SW480 (cell line): ENCODE measurements at regions not wholly inside any gene's neighbourhood (a gene's known extent, or its start where the extent isn't known, plus 50 kb on each side); places are given as distances from the start of the nearest gene placed in this dataset.
"Not testable (repeated sequence)": the region's sequence is repeated elsewhere in the genome, so short reads cannot be mapped to it uniquely, and the experiment has no call there.

Source experiments
- DNase-seq: peaks from one replicate; pipeline ENCODE4 v3.0.0-alpha.2; 2016; ENCODE audit warnings: low spot score

DNA sequence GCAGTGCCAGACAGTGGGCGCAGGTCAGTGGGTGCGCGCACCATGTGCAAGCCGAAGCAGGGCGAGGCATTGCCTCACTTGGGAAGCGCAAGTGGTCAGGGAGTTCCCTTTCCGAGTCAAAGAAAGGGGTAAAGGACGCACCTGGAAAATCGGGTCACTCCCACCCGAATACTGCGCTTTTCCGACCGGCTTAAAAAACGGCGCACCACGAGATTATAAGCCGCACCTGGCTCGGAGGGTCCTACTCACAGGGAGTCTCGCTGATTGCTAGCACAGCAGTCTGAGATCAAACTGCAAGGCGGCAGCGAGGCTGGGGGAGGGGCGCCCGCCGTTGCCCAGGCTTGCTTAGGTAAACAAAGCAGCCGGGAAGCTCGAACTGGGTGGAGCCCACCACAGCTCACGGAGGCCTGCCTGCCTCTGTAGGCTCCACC is 77.9 kb downstream of the NR4A2 start:
- not testable (repeated sequence) for DNase-seq

GRCh38 chr2:156253765-156254164 is 78.8 kb downstream of the NR4A2 start:
- no peak for DNase-seq

DNA sequence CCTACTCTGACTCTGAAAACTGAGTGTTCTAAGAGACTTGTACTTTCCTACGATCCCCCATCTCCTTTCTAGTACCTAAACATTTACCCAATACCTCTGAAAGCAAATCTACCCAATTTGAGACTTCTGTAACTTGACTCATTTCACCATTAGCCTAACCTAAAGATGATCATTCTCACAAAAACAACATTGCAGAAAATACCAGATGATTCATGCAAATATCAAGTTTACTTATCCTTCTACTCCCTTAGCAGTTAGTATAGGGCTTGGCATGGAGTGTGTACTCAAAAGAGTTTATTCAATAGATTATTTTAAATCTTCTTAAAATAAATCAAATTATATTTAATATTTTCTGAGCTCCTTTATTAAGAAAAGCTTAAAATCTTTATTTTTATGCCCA is 89.6 kb downstream of the NR4A2 start:
- no peak for DNase-seq

- DNase-seq, result no peak
Observed at GRCh38 chr2:156237558-156237957, 95.0 kb downstream of the NR4A2 start.

DNA sequence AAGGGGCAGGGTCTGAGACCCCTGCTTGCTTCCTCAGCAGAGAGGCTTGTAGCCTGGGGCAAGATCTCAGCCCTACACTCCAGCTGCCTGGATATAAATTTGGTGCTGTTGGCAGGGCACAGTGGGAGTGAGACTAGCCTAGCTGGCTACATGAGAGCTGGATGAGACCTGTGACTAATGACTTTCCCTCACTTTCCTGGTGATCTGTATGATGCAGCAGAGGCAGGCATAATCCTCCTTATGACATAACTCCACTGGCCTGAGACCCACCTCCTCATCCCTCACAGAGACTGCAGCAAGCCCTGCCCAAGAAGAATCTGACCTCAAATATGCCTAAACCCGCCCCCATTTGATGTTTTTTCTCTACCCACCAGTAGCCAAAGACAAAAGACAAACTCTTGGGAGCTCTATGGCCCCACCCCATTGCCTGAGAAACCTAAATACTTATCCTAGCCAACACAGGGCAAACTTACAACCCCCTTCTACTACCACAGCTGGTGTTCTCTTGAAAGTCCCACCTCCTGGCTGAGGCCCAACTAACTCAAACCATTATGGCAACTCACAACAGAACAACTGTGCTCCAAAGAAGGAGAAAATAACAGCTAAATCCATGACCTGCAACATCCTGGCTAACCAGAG is 102.7 kb downstream of the NR4A2 start:
- DNase-seq, result peak; percentile 1

- DNase-seq, result not testable (repeated sequence)
Observed at GRCh38 chr2:156223328-156223727, 109.2 kb downstream of the NR4A2 start.

DNA sequence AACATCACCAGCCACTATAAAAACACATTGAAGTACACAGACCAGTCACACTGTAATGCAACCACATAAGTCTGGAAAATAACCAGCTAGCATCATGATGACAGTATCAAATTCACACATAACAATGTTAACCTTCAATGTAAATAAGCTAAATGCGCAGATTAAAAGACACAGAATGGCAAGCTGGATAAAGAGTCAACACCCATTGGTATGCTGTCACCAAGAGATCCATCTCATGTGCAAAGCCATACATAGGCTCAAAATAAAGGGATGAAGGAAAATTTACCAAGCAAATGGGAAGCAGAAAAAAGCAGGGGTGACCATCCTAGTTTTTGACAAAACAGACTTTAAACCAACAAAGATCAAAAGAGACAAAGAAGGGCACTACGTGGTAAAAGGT is 110.8 kb downstream of the NR4A2 start:
- no peak for DNase-seq

GRCh38 chr2:156219491-156220100 is 112.9 kb downstream of the NR4A2 start:
- DNase-seq, result no peak

GRCh38 chr2:156215656-156216055 is 116.9 kb downstream of the NR4A2 start:
- DNase-seq, result no peak

DNA sequence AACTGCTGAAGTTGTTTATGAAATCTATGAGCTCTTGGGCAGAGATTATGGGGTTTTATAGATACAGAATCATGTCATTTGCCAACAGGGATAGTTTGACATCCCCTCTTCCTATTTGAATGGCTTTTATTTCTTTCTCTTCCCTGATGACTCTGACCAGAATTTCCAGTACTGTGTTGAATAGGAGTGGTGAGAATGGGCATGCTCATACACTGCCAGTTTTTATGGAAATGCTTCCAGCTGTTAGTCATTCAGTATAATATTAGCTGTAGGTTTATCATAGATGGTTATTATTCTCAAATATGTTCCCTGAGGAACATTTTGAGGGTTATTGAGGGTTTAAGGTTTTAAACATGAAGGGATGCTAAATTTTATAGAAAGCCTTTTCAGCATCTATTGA is 121.2 kb downstream of the NR4A2 start:
- DNase-seq, result no peak

DNA sequence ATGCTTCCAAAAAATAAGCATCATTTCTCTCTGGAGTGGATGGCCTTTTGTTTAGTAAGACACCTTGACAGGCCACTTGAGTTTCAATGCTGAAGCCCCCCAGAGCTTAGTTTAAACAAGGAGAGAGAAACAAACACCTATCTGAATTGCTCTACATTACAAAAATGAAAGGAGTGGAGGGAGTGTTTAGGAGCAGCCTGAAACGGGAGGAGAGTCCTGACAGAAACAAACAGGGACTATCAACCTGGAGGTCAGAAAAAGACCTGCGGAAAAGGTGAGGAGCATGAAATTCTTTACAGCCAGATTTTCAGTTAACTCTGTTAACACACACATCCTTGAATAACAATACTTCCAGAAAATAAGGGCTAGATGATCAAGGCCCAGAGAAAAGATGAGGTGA is 126.2 kb downstream of the NR4A2 start:
- no peak for DNase-seq

DNA sequence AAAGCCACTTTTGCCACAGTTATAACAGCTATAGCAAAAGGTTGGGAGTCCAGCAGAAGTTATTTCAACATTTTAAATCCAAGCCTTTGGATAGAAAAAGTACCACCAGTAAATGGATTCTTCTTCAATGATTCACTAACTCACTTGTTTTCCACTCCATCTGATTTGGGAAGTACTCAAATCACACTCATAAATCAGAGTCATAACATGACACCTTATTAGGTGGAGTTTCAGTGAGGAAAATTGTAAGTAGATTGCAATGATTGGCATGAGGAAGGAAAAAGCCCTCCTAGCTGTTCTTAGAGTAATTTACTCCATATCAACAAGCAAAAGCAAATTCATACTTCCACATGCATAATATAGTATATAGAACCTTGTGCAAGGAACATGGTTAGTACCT is 132.9 kb downstream of the NR4A2 start:
- DNase-seq, result no peak

DNA sequence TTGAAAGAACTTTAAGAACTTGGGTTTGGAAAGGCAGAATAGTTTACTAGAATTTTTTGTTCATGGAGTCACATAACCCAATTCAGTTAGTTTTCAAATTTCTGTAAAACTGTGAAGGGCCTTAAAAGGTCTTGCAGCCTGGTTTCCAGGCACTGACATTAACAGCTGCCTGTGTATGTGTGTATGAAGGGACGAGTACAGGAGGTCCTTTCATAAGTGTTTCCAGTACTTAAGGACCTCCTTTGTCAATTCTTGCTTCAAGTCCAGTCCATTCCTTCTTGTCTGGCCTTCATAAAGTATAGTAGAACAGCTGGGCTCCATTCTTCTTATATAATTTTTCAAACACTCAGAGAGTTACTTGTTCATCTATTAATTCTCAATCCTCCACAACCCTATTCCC is 136.5 kb downstream of the NR4A2 start:
- no peak for DNase-seq

- DNase-seq, result no peak
Observed at GRCh38 chr2:156192468-156192867, 140.1 kb downstream of the NR4A2 start.

GRCh38 chr2:156191527-156191926 is 141.0 kb downstream of the NR4A2 start:
- DNase-seq, result no peak

DNA sequence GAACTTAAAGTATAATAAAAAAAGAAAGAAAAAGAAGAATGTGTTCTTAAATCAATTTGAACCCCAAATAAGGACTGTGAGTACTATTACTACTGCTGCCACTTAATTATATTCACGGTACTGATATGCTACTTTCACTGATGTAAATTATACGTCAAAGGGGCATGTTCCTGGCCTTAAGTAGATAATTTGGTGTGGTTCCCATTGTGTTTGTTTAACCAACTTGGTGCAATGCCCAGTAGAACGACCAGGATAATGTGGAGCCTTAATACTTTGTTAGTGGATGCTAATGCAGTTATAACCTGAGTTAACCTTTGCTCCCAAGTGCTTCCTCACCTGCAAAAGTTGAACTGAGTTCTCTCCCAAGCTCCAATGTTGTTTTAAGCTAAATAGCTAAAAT is 142.0 kb downstream of the NR4A2 start:
- no peak for DNase-seq

- no peak for DNase-seq
Observed at GRCh38 chr2:156189584-156189983, 142.9 kb downstream of the NR4A2 start.

DNA sequence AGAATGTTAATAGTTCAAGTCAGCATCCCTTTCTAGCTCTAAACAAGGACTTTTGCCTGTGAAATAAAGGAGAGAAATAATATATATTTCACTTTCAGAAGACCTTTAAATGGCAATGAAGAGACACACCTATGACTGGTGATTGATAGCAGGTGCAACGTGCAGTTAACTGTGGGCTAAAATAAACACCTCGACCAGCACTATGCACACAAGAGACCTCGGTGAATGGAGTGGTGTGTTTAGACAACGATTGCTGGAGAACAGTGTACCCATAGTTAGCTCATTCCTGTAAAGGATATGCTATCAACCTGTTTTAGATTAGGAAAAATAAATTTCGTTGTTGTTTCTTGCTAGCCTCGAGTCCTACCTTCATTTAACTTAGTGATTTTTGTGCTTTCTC is 143.4 kb downstream of the NR4A2 start:
- no peak for DNase-seq

GRCh38 chr2:156182132-156182531 is 150.4 kb downstream of the NR4A2 start:
- no peak for DNase-seq

GRCh38 chr2:156181208-156181607 is 151.3 kb downstream of the NR4A2 start:
- DNase-seq, result no peak

DNA sequence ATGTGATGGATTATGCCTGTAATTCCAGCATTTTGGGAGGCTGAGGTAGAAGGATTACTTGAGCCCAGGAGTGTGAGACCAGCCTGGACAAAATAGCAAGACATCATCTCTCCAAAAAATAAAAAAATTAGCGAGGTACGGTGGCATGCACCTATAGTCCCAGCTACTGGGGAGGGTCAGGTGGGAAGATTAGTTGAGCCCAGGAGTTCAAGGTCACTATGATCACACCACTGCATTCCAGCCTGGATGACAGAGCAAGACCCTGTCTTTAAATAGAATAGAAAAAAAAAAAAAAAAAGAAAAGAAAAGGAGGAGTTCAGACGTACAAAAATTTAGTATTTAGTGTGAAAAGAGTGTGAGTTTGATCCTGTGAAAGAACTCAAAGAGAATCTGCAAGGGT is 154.9 kb downstream of the NR4A2 start:
- DNase-seq, result no peak

GRCh38 chr2:156175946-156176345 is 156.6 kb downstream of the NR4A2 start:
- DNase-seq, result no peak

DNA sequence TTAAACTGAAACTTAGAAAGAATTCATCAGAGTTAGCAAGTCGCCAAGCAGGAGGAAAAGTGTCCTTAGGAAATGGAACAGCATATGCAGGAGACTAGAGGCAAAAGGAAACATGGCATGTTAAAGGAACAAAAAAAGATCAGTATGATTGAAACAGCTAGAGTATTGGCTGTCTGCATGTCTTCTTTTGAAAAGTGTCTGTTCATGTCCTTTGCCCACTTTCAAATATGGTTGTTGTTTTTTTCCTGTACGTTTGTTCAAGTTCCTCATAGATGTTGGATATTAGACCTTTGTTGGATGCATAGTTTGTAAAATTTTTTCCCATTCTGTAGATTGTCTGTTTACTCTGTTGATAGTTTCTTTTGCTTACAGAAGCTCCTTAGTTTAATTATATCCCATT is 161.6 kb downstream of the NR4A2 start:
- DNase-seq, result no peak

DNA sequence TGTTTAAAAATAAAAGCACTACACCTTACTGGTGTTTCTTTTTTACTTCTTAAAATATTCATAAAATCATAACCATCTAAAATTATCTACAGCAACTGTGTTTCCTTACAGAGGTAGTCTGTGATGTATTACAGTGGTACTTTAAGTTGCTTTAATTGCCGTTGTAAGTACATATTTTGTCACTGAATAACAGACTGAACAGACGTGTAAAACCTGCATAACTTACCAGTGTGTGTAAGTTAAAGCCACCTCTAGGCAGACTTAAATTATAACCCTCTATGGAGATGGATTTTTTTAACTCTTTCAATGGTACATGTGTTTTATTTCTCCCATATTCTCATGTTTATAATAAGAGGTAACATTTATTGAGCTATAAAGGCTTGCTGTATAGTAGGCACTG is 166.8 kb downstream of the NR4A2 start:
- no peak for DNase-seq
